GM23338 (cell line): ENCODE measurements at regions not wholly inside any gene's neighbourhood (a gene's known extent, or its start where the extent isn't known, plus 50 kb on each side); places are given as distances from the start of the nearest gene placed in this dataset.

Experiments
- ATAC-seq: fragments of 200-7000 bp; cut with Tn5 transposase; 3 replicates; pipeline ENCODE4 v1.9.1; 2020
- DNase-seq: peaks from one replicate; pipeline ENCODE4 v3.0.0-alpha.2; 2015; ENCODE audit warnings: low spot score
- H2AFZ ChIP-seq: fragments of 200-600 bp; sonication (generic); 2 replicates; pipeline ENCODE4 v1.8.0; 2016; ENCODE audit warnings: antibody characterized with exemption, mild to moderate bottlenecking, moderate library complexity
- H3F3A ChIP-seq: fragments of 200-600 bp; sonication (generic); replicated peaks from 2 replicates; pipeline ENCODE4 v1.8.0; 2017; ENCODE audit warnings: antibody characterized with exemption, mixed run types, low read depth
- H3K27ac ChIP-seq: fragments of 200-600 bp; sonication (generic); 2 replicates; pipeline ENCODE4 v1.6.1; 2016; ENCODE audit warnings: low read depth
- H3K27me3 ChIP-seq: fragments of 200-600 bp; sonication (generic); 2 replicates; pipeline ENCODE4 v1.8.0; 2016; ENCODE audit warnings: mild to moderate bottlenecking, mixed run types, moderate library complexity; ENCODE audit not compliant: insufficient read depth
- H3K36me3 ChIP-seq: fragments of 200-600 bp; sonication (generic); 2 replicates; pipeline ENCODE4 v1.8.0; 2016; ENCODE audit warnings: mild to moderate bottlenecking; ENCODE audit not compliant: insufficient read depth
- H3K4me1 ChIP-seq: fragments of 200-600 bp; sonication (generic); 2 replicates; pipeline ENCODE4 v1.8.0; 2016; ENCODE audit warnings: mild to moderate bottlenecking, moderate library complexity; ENCODE audit not compliant: insufficient read depth
- H3K4me2 ChIP-seq: fragments of 200-600 bp; sonication (generic); 2 replicates; pipeline ENCODE4 v1.7.1; 2017; ENCODE audit warnings: mixed run types
- H3K4me3 ChIP-seq: fragments of 200-600 bp; sonication (generic); 2 replicates; pipeline ENCODE4 v1.6.1; 2016; ENCODE audit warnings: mixed run types
- H3K79me2 ChIP-seq: fragments of 200-600 bp; sonication (generic); replicated peaks from 2 replicates; pipeline ENCODE4 v1.8.0; 2017; ENCODE audit warnings: mild to moderate bottlenecking; ENCODE audit not compliant: insufficient read depth
- H3K9me2 ChIP-seq: fragments of 200-600 bp; sonication (generic); 2 replicates; pipeline ENCODE4 v1.8.0; 2017; ENCODE audit not compliant: insufficient read depth
- H4K20me1 ChIP-seq: fragments of 200-600 bp; sonication (generic); replicated peaks from 2 replicates; pipeline ENCODE4 v1.8.0; 2017; ENCODE audit warnings: mild to moderate bottlenecking; ENCODE audit not compliant: insufficient read depth
- H3K27ac Mint-ChIP-seq: 2 replicates; pipeline ENCODE4 v1.8.0; 2020; ENCODE audit warnings: inconsistent platforms, mild to moderate bottlenecking, moderate library complexity, mixed read lengths
- H3K27me3 Mint-ChIP-seq: 3 replicates; pipeline ENCODE4 v1.8.0; 2022; ENCODE audit warnings: low read depth, mild to moderate bottlenecking, moderate library complexity, mixed read lengths, inconsistent platforms; ENCODE audit not compliant: insufficient read depth, poor library complexity
- H3K36me3 Mint-ChIP-seq: 3 replicates; pipeline ENCODE4 v1.8.0; 2021; ENCODE audit warnings: low read depth, mild to moderate bottlenecking, inconsistent platforms, moderate library complexity, mixed read lengths
- H3K4me1 Mint-ChIP-seq: 3 replicates; pipeline ENCODE4 v1.8.0; 2020; ENCODE audit warnings: mild to moderate bottlenecking, inconsistent platforms, mixed read lengths
- H3K4me3 Mint-ChIP-seq: 3 replicates; pipeline ENCODE4 v1.8.0; 2021; ENCODE audit warnings: moderate library complexity, mild to moderate bottlenecking, inconsistent platforms, mixed read lengths
- H3K9me3 Mint-ChIP-seq: 3 replicates; pipeline ENCODE4 v1.8.0; 2020; ENCODE audit warnings: moderate library complexity, mild to moderate bottlenecking, inconsistent platforms, mixed read lengths
- EZH2phosphoT487 ChIP-seq: fragments of 200-600 bp; sonication (generic); IDR thresholded peaks from one replicate; pipeline ENCODE4 v1.8.1; 2018; ENCODE audit warnings: antibody characterized with exemption; ENCODE audit not compliant: unreplicated experiment
- TF ChIP-seq, protein P1 (sequence below), 2 experiments: fragments of 200-600 bp in 1 of 2; sonication (generic) in 1 of 2; conservative IDR thresholded peaks; 2 replicates each; pipeline versions ENCODE4 v1.5.1 to v1.6.1; 2016 to 2017; ENCODE audit warnings: antibody characterized with exemption in 2 of 2, low read depth in 2 of 2, mild to moderate bottlenecking in 2 of 2, moderate library complexity in 1 of 2
- TF ChIP-seq, protein P2 (sequence below): fragments of 250-450 bp; sonication (Bioruptor Pico); IDR thresholded peaks from 2 replicates; pipeline ENCODE4 v1.5.0; 2020; ENCODE audit warnings: mild to moderate bottlenecking, moderate library complexity
- TF ChIP-seq, protein P3 (sequence below): IDR thresholded peaks from 2 replicates; pipeline ENCODE4 v1.6.1; 2016; ENCODE audit warnings: antibody characterized with exemption

DNA sequence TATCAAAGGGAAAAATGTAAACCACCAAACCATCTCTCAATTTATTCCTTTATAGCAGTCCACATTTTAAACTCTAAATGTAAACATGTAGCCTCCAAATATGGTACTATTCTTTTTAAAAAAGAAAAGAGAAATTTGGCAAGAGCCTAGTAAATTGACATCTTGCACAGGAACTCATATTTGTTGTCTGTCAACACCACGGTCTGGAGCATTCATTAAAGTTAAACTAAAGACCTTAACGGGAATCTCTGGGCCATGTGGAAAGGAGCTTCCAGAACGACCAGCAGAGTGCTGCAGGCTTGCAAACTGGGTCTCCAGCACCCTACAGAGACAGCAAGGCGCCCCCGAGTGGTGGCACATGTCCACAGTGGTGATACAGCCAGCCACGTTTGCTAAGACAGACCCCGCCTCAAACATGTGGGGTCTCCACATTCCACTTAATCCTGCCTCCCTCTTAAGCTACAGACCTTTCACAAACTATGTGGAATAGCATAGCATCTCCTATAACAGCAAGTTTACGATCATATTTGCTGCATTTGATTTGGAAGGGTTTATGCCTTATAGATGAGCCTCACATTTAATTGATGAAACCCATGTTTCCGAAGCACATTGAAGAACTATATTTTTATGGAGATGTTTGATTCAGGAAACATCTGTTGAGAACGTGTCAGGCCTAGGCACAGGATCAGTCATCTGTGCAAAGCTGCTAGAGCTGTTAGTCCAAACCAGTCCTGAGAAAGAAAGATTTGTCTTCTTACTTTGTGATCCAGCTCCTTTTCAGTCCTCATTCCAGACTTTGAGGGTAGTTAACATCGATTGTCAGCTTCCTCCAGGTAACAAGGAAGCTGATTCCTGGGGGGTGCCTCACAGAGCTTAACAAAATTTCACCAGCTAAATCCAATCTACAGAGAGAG lies 96.4 kb upstream of the BACE2 start:
- Histone ChIP-seq H3K4me2 (no peak overlapping the region), H2AFZ (0 out of 2 replicates have a peak overlapping the region, but pooled peaks have one; percentile 10), H3K4me1 (no peaks in the 10 kb centered on the region), H3K9me2 (no peaks in the 10 kb centered on the region), H3K36me3 (no peaks in the 10 kb centered on the region; the same call in 1 of the 2 replicates), H3F3A (no peaks in the 10 kb centered on the region), H3K4me3 (no peak overlapping the region), H3K79me2 (no peaks in the 10 kb centered on the region), H3K27ac (no peak overlapping the region), H3K27me3 (no peaks in the 10 kb centered on the region), H4K20me1 (no peaks in the 10 kb centered on the region)
- no peak overlapping the region for H3K4me3 Mint-ChIP-seq
- TF ChIP-seq EZH2phosphoT487: no peak
- TF ChIP-seq, protein P1, sequence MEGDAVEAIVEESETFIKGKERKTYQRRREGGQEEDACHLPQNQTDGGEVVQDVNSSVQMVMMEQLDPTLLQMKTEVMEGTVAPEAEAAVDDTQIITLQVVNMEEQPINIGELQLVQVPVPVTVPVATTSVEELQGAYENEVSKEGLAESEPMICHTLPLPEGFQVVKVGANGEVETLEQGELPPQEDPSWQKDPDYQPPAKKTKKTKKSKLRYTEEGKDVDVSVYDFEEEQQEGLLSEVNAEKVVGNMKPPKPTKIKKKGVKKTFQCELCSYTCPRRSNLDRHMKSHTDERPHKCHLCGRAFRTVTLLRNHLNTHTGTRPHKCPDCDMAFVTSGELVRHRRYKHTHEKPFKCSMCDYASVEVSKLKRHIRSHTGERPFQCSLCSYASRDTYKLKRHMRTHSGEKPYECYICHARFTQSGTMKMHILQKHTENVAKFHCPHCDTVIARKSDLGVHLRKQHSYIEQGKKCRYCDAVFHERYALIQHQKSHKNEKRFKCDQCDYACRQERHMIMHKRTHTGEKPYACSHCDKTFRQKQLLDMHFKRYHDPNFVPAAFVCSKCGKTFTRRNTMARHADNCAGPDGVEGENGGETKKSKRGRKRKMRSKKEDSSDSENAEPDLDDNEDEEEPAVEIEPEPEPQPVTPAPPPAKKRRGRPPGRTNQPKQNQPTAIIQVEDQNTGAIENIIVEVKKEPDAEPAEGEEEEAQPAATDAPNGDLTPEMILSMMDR (conservative IDR thresholded peaks at IDR 0.05; ENCODE audit: low read depth in 2 of 2): peak; percentile 45 to 66
- TF ChIP-seq, protein P2, sequence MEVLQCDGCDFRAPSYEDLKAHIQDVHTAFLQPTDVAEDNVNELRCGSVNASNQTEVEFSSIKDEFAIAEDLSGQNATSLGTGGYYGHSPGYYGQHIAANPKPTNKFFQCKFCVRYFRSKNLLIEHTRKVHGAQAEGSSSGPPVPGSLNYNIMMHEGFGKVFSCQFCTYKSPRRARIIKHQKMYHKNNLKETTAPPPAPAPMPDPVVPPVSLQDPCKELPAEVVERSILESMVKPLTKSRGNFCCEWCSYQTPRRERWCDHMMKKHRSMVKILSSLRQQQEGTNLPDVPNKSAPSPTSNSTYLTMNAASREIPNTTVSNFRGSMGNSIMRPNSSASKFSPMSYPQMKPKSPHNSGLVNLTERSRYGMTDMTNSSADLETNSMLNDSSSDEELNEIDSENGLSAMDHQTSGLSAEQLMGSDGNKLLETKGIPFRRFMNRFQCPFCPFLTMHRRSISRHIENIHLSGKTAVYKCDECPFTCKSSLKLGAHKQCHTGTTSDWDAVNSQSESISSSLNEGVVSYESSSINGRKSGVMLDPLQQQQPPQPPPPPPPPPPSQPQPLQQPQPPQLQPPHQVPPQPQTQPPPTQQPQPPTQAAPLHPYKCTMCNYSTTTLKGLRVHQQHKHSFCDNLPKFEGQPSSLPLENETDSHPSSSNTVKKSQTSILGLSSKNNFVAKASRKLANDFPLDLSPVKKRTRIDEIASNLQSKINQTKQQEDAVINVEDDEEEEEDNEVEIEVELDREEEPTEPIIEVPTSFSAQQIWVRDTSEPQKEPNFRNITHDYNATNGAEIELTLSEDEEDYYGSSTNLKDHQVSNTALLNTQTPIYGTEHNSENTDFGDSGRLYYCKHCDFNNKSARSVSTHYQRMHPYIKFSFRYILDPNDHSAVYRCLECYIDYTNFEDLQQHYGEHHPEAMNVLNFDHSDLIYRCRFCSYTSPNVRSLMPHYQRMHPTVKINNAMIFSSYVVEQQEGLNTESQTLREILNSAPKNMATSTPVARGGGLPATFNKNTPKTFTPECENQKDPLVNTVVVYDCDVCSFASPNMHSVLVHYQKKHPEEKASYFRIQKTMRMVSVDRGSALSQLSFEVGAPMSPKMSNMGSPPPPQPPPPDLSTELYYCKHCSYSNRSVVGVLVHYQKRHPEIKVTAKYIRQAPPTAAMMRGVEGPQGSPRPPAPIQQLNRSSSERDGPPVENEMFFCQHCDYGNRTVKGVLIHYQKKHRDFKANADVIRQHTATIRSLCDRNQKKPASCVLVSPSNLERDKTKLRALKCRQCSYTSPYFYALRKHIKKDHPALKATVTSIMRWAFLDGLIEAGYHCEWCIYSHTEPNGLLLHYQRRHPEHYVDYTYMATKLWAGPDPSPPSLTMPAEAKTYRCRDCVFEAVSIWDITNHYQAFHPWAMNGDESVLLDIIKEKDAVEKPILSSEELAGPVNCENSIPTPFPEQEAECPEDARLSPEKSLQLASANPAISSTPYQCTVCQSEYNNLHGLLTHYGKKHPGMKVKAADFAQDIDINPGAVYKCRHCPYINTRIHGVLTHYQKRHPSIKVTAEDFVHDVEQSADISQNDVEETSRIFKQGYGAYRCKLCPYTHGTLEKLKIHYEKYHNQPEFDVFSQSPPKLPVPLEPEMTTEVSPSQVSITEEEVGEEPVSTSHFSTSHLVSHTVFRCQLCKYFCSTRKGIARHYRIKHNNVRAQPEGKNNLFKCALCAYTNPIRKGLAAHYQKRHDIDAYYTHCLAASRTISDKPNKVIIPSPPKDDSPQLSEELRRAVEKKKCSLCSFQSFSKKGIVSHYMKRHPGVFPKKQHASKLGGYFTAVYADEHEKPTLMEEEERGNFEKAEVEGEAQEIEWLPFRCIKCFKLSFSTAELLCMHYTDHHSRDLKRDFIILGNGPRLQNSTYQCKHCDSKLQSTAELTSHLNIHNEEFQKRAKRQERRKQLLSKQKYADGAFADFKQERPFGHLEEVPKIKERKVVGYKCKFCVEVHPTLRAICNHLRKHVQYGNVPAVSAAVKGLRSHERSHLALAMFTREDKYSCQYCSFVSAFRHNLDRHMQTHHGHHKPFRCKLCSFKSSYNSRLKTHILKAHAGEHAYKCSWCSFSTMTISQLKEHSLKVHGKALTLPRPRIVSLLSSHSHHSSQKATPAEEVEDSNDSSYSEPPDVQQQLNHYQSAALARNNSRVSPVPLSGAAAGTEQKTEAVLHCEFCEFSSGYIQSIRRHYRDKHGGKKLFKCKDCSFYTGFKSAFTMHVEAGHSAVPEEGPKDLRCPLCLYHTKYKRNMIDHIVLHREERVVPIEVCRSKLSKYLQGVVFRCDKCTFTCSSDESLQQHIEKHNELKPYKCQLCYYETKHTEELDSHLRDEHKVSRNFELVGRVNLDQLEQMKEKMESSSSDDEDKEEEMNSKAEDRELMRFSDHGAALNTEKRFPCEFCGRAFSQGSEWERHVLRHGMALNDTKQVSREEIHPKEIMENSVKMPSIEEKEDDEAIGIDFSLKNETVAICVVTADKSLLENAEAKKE (CRISPR knock-in tag): no peak
- TF ChIP-seq, protein P3, sequence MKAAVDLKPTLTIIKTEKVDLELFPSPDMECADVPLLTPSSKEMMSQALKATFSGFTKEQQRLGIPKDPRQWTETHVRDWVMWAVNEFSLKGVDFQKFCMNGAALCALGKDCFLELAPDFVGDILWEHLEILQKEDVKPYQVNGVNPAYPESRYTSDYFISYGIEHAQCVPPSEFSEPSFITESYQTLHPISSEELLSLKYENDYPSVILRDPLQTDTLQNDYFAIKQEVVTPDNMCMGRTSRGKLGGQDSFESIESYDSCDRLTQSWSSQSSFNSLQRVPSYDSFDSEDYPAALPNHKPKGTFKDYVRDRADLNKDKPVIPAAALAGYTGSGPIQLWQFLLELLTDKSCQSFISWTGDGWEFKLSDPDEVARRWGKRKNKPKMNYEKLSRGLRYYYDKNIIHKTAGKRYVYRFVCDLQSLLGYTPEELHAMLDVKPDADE: no peak
- peaks cover 21% of the 10 kb centered on the region; the same call in 2 of the 3 replicates for H3K36me3 Mint-ChIP-seq
- no peak overlapping the region for H3K27ac Mint-ChIP-seq
- H3K27me3 Mint-ChIP-seq: peaks cover 11% of the 10 kb centered on the region
- peaks cover 11% of the 10 kb centered on the region; the same call in 2 of the 3 replicates for H3K4me1 Mint-ChIP-seq
- peak; percentile 60 for DNase-seq
- ATAC-seq: peak; percentile 70
- H3K9me3 Mint-ChIP-seq: peaks cover 82% of the 10 kb centered on the region
